ENCODE measurements at regions not wholly inside any gene's neighbourhood (a gene's known extent, or its start where the extent isn't known, plus 50 kb on each side); places are given as distances from the start of the nearest gene placed in this dataset.
"Not testable (repeated sequence)": the region's sequence is repeated elsewhere in the genome, so short reads cannot be mapped to it uniquely, and the experiment has no call there.

- not testable (repeated sequence) for TF ChIP-seq FOS (IDR thresholded peaks at IDR 0.05; ENCODE audit: low read depth, low read length); CTCF (conservative IDR thresholded peaks at IDR 0.05; ENCODE audit: low read depth, low read length); CEBPB (IDR thresholded peaks at IDR 0.05; ENCODE audit: low read depth, low read length); POLR2A (IDR thresholded peaks at IDR 0.05; ENCODE audit: low read depth, low read length); RAD21 (IDR thresholded peaks at IDR 0.05; ENCODE audit: low read length)
Measured at GRCh38 chr3:73152571-73152970, 91.1 kb downstream of the EBLN2 start.
